ENCODE measurements at regions not wholly inside any gene's neighbourhood (a gene's known extent, or its start where the extent isn't known, plus 50 kb on each side); places are given as distances from the start of the nearest gene placed in this dataset.

GRCh38 chr22:48218889-48219420 lies 1456.5 kb downstream of the TBC1D22A start:
- POLR2A ChIA-PET: no interaction called here
- no peaks in the 10 kb centered on the region for H3K4me1 Mint-ChIP-seq
- no CpG with 5 or more reads among the region's 7 CpGs for WGBS (ENCODE audit: insufficient coverage)

GRCh38 chr22:48217596-48217995 lies 1455.1 kb downstream of the TBC1D22A start:
- no peaks in the 10 kb centered on the region for H3K4me1 ChIP-seq (ENCODE audit: control insufficient read depth in 2 of 2, insufficient read depth in 2 of 2, low read length in 2 of 2)
- no peak overlapping the region for H3K4me2 ChIP-seq (replicated peaks; ENCODE audit: low read depth, low read length, poor library complexity, severe bottlenecking)
- no peak overlapping the region for H2AFZ ChIP-seq (ENCODE audit: insufficient read depth, low read depth, low read length, poor library complexity, severe bottlenecking)
- Mint-ChIP-seq H3K27me3 (peaks cover 15% of the 10 kb centered on the region), H3K4me3 (no peak overlapping the region), H3K27ac (no peak overlapping the region), H3K9me3 (ENCODE audit: insufficient read depth) (no peaks in the 10 kb centered on the region), H3K4me1 (no peaks in the 10 kb centered on the region)
- TF ChIP-seq EZH2 (IDR thresholded peaks at IDR 0.05; ENCODE audit: borderline replicate concordance, insufficient read depth, low read depth, low read length, poor library complexity, severe bottlenecking) (no peak), CTCF (IDR thresholded peaks at IDR 0.05) (no peak)
- no peaks in the 10 kb centered on the region for H3K27me3 ChIP-seq (replicated peaks in 1 of 4; ENCODE audit: control extremely low read depth in 1 of 4, control insufficient read depth in 3 of 4, insufficient read depth in 4 of 4, low read length in 3 of 4)
- H3K9me3 ChIP-seq (ENCODE audit: control extremely low read depth in 1 of 3, control insufficient read depth in 2 of 3, insufficient read depth in 1 of 3, low read length in 2 of 3): peaks cover 0 to 2% (median 2%) of the 10 kb centered on the region in 3 donors
- no peak overlapping the region for H3K4me3 ChIP-seq (ENCODE audit: control extremely low read depth in 1 of 5, extremely low read depth in 1 of 5, insufficient read depth in 1 of 5, low read depth in 2 of 5, low read length in 4 of 5)
- no peaks in the 10 kb centered on the region for H4K20me1 ChIP-seq (ENCODE audit: control insufficient read depth, insufficient read depth, low read length, poor library complexity, severe bottlenecking)
- 96% methylated on average over 11 of the region's 11 CpGs for WGBS (ENCODE audit: insufficient coverage)
- no peaks in the 10 kb centered on the region for H3K36me3 ChIP-seq (replicated peaks in 1 of 2; ENCODE audit: control extremely low read depth in 1 of 2, control insufficient read depth in 1 of 2, extremely low read depth in 1 of 2, insufficient read depth in 2 of 2, low read length in 1 of 2)
- H3K27ac ChIP-seq (ENCODE audit: low read length in 2 of 2): no peak overlapping the region
- DNase-seq: no peak
- ChIA-PET POLR2A (no interaction called here), CTCF (no interaction called here)
- no peak for ATAC-seq (ENCODE audit: low read depth)
- intact Hi-C loops (cut with micrococcal nuclease): no loop called here
- no peak overlapping the region for H3K9ac ChIP-seq (ENCODE audit: low read length)
- no peaks in the 10 kb centered on the region for H3K79me2 ChIP-seq (ENCODE audit: control insufficient read depth, insufficient read depth, low read length)

More at GRCh38 chr22:48218889-48219420, 1456.5 kb downstream of the TBC1D22A start:
- Mint-ChIP-seq H3K27me3 (peaks cover 15% of the 10 kb centered on the region), H3K9me3 (ENCODE audit: insufficient read depth) (no peaks in the 10 kb centered on the region), H3K4me3 (no peak overlapping the region), H3K27ac (no peak overlapping the region)
- DNase-seq: no peak
- no peak overlapping the region for H3K4me2 ChIP-seq (replicated peaks; ENCODE audit: low read depth, low read length, poor library complexity, severe bottlenecking)
- H4K20me1 ChIP-seq (ENCODE audit: control insufficient read depth, insufficient read depth, low read length, poor library complexity, severe bottlenecking): no peaks in the 10 kb centered on the region
- no peak for TF ChIP-seq CTCF (IDR thresholded peaks at IDR 0.05)
- TF ChIP-seq EZH2 (IDR thresholded peaks at IDR 0.05; ENCODE audit: borderline replicate concordance, insufficient read depth, low read depth, low read length, poor library complexity, severe bottlenecking): no peak
- H3K4me1 ChIP-seq (ENCODE audit: control insufficient read depth in 2 of 2, insufficient read depth in 2 of 2, low read length in 2 of 2): no peaks in the 10 kb centered on the region
- H3K27ac ChIP-seq (ENCODE audit: low read length in 2 of 2): no peak overlapping the region
- no peak overlapping the region for H2AFZ ChIP-seq (ENCODE audit: insufficient read depth, low read depth, low read length, poor library complexity, severe bottlenecking)
- H3K36me3 ChIP-seq (replicated peaks in 1 of 2; ENCODE audit: control extremely low read depth in 1 of 2, control insufficient read depth in 1 of 2, extremely low read depth in 1 of 2, insufficient read depth in 2 of 2, low read length in 1 of 2): no peaks in the 10 kb centered on the region
- no peaks in the 10 kb centered on the region for H3K79me2 ChIP-seq (ENCODE audit: control insufficient read depth, insufficient read depth, low read length)
- intact Hi-C loops (cut with micrococcal nuclease): no loop called here
- peaks cover 0 to 4% (median 0%) of the 10 kb centered on the region in 4 experiments for H3K27me3 ChIP-seq (replicated peaks in 1 of 4; ENCODE audit: control extremely low read depth in 1 of 4, control insufficient read depth in 3 of 4, insufficient read depth in 4 of 4, low read length in 3 of 4)
- H3K4me3 ChIP-seq (ENCODE audit: control extremely low read depth in 1 of 5, extremely low read depth in 1 of 5, insufficient read depth in 1 of 5, low read depth in 2 of 5, low read length in 4 of 5): no peak overlapping the region
- ATAC-seq (ENCODE audit: low read depth): no peak
- peaks cover 0 to 2% (median 2%) of the 10 kb centered on the region in 3 donors for H3K9me3 ChIP-seq (ENCODE audit: control extremely low read depth in 1 of 3, control insufficient read depth in 2 of 3, insufficient read depth in 1 of 3, low read length in 2 of 3)
- CTCF ChIA-PET: no interaction called here
- no peak overlapping the region for H3K9ac ChIP-seq (ENCODE audit: low read length)
